Midbrain (tissue), 1 donor: ENCODE measurements at regions not wholly inside any gene's neighbourhood (a gene's known extent, or its start where the extent isn't known, plus 50 kb on each side); places are given as distances from the start of the nearest gene placed in this dataset.
"Not testable (repeated sequence)": the region's sequence is repeated elsewhere in the genome, so short reads cannot be mapped to it uniquely, and the experiment has no call there.

Experiments
- DNase-seq: peaks from one replicate; lab custom pipeline; 2025; lab: John Stamatoyannopoulos, UW

- DNase-seq = no peak
Measured at GRCh38 chr3:182514236-182514964, 278.9 kb upstream of the ATP11B start.

- no peak for DNase-seq
Measured at GRCh38 chr3:182516597-182517336, 276.5 kb upstream of the ATP11B start.

GRCh38 chr3:182519569-182519968, 273.7 kb upstream of the ATP11B start:
- DNase-seq = no peak

GRCh38 chr3:182521339-182521738, 272.0 kb upstream of the ATP11B start:
- no peak for DNase-seq

GRCh38 chr3:182523424-182523823, 269.9 kb upstream of the ATP11B start:
- not testable (repeated sequence) for DNase-seq

- no peak for DNase-seq
Measured at GRCh38 chr3:182523836-182524235, 269.5 kb upstream of the ATP11B start.

GRCh38 chr3:182524711-182525401, 268.4 kb upstream of the ATP11B start:
- no peak for DNase-seq

- no peak for DNase-seq
Measured at GRCh38 chr3:182525766-182526374, 267.4 kb upstream of the ATP11B start.

GRCh38 chr3:182527745-182528144, 265.6 kb upstream of the ATP11B start:
- DNase-seq = no peak

- DNase-seq = no peak
Measured at GRCh38 chr3:182530316-182530715, 263.0 kb upstream of the ATP11B start.

- DNase-seq = no peak
Measured at GRCh38 chr3:182533394-182533793, 259.9 kb upstream of the ATP11B start.

GRCh38 chr3:182544542-182544941, 248.8 kb upstream of the ATP11B start:
- DNase-seq = no peak

GRCh38 chr3:182562274-182562673, 231.0 kb upstream of the ATP11B start:
- DNase-seq = no peak

- DNase-seq = no peak
Measured at GRCh38 chr3:182565916-182566796, 227.1 kb upstream of the ATP11B start.

- peak; percentile 64 for DNase-seq
Measured at GRCh38 chr3:182567700-182568099, 225.6 kb upstream of the ATP11B start.

- no peak for DNase-seq
Measured at GRCh38 chr3:182568261-182568660, 225.0 kb upstream of the ATP11B start.

GRCh38 chr3:182568876-182569275, 224.4 kb upstream of the ATP11B start:
- DNase-seq = no peak

GRCh38 chr3:182570946-182571594, 222.2 kb upstream of the ATP11B start:
- no peak for DNase-seq

- no peak for DNase-seq
Measured at GRCh38 chr3:182575941-182576340, 217.4 kb upstream of the ATP11B start.

- DNase-seq = no peak
Measured at GRCh38 chr3:182583545-182583944, 209.8 kb upstream of the ATP11B start.
